ENCODE measurements at regions not wholly inside any gene's neighbourhood (a gene's known extent, or its start where the extent isn't known, plus 50 kb on each side); places are given as distances from the start of the nearest gene placed in this dataset.

GRCh38 chr7:81427461-81427860, 342.4 kb downstream of the HGF start:
- no peaks in the 10 kb centered on the region for H3K9me3 ChIP-seq (ENCODE audit: insufficient read depth in 2 of 2, low read depth in 1 of 2, low read length in 1 of 2)
- H2BK120ac ChIP-seq (replicated peaks; ENCODE audit: low read depth, low read length), result no peak overlapping the region
- CTCF ChIA-PET (ENCODE audit: partially characterized antibody), result no interaction called here
- no peak overlapping the region for H3K23ac ChIP-seq (ENCODE audit: insufficient read length)
- H2BK12ac ChIP-seq (ENCODE audit: low read depth, low read length), result no peak overlapping the region
- H4K91ac ChIP-seq (replicated peaks; ENCODE audit: insufficient read length, low read length), result no peak overlapping the region
- no peak overlapping the region for H2AK5ac ChIP-seq (ENCODE audit: low read depth, low read length)
- H2BK5ac ChIP-seq (ENCODE audit: low read depth, low read length), result no peak overlapping the region
- no peak overlapping the region for H3K9ac ChIP-seq (replicated peaks in 1 of 4; ENCODE audit: extremely low read depth in 1 of 4, low read depth in 3 of 4, low read length in 3 of 4)
- H3K56ac ChIP-seq (replicated peaks; ENCODE audit: insufficient read length, low read depth, low read length), result no peak overlapping the region
- no peak overlapping the region for H3K4ac ChIP-seq (replicated peaks; ENCODE audit: insufficient read length, low read depth, low read length)
- H2AFZ ChIP-seq (ENCODE audit: low read length), result no peak overlapping the region
- no peak overlapping the region for H2BK15ac ChIP-seq (ENCODE audit: low read length)
- FAIRE-seq (no peak), DNase-seq (ENCODE audit: low read depth in 1 of 2, low spot score in 2 of 2) (no peak)
- H3K4me2 ChIP-seq (ENCODE audit: insufficient read depth in 1 of 2, low read depth in 2 of 2, low read length in 2 of 2), result no peak overlapping the region
- TF ChIP-seq YY1 (IDR thresholded peaks at IDR 0.05; ENCODE audit: low read depth, low read length), result no peak
- no peak overlapping the region for H3K14ac ChIP-seq (ENCODE audit: insufficient read length)
- no peak overlapping the region for H3K27ac ChIP-seq (ENCODE audit: low read depth, low read length)
- no peak overlapping the region for H3K4me3 ChIP-seq (ENCODE audit: extremely low read depth in 1 of 4, insufficient read depth in 2 of 4, low read depth in 3 of 4, low read length in 4 of 4)
- H3K79me2 ChIP-seq (ENCODE audit: control insufficient read depth in 1 of 2, insufficient read depth in 2 of 2, low read length in 2 of 2), result no peaks in the 10 kb centered on the region
- no peaks in the 10 kb centered on the region for H3K79me1 ChIP-seq (ENCODE audit: low read depth, low read length)
- WGBS, 2 experiments (ENCODE audit: extremely low coverage in 1 of 2, insufficient coverage in 1 of 2, insufficient read length in 1 of 2, insufficient replicate concordance in 2 of 2, low coverage in 1 of 2, low lambda C conversion rate in 2 of 2, missing lambda C conversion rate in 1 of 2), result 83% methylated on average over 2 of the region's 2 CpGs; no CpG with 5 or more reads in 1 of the 2 experiments
- no peaks in the 10 kb centered on the region for H3K36me3 ChIP-seq (ENCODE audit: control insufficient read depth in 2 of 4, insufficient read depth in 4 of 4, low read length in 3 of 4)
- no peak overlapping the region for H4K5ac ChIP-seq (ENCODE audit: insufficient read length, low read depth, low read length)
- H4K20me1 ChIP-seq (replicated peaks in 1 of 2; ENCODE audit: control insufficient read depth in 1 of 2, insufficient read depth in 2 of 2, low read length in 2 of 2), result no peaks in the 10 kb centered on the region
- H3K18ac ChIP-seq (ENCODE audit: extremely low read depth, low read length), result no peak overlapping the region
- POLR2A ChIA-PET (ENCODE audit: partially characterized antibody), result no interaction called here
- no peak overlapping the region for H2BK20ac ChIP-seq (ENCODE audit: low read length)
- no peaks in the 10 kb centered on the region for H3K23me2 ChIP-seq (ENCODE audit: low read depth, low read length)
- no peaks in the 10 kb centered on the region for H3K4me1 ChIP-seq (replicated peaks in 1 of 4; ENCODE audit: control insufficient read depth in 3 of 4, insufficient read depth in 4 of 4, low read length in 3 of 4)
- H3K27me3 ChIP-seq (replicated peaks in 1 of 4; ENCODE audit: control insufficient read depth in 3 of 4, extremely low read depth in 1 of 4, insufficient read depth in 3 of 4, low read length in 3 of 4), result no peaks in the 10 kb centered on the region
- no peak overlapping the region for H4K8ac ChIP-seq (ENCODE audit: extremely low read depth, insufficient read depth, low read length)
